GM23338 (cell line): ENCODE measurements at regions not wholly inside any gene's neighbourhood (a gene's known extent, or its start where the extent isn't known, plus 50 kb on each side); places are given as distances from the start of the nearest gene placed in this dataset.

Source experiments
- ATAC-seq: fragments of 200-7000 bp; cut with Tn5 transposase; 3 replicates; pipeline ENCODE4 v1.9.1; 2020
- DNase-seq: peaks from one replicate; pipeline ENCODE4 v3.0.0-alpha.2; 2015; ENCODE audit warnings: low spot score
- H2AFZ ChIP-seq: fragments of 200-600 bp; sonication (generic); 2 replicates; pipeline ENCODE4 v1.8.0; 2016; ENCODE audit warnings: antibody characterized with exemption, mild to moderate bottlenecking, moderate library complexity
- H3F3A ChIP-seq: fragments of 200-600 bp; sonication (generic); replicated peaks from 2 replicates; pipeline ENCODE4 v1.8.0; 2017; ENCODE audit warnings: antibody characterized with exemption, mixed run types, low read depth
- H3K27ac ChIP-seq: fragments of 200-600 bp; sonication (generic); 2 replicates; pipeline ENCODE4 v1.6.1; 2016; ENCODE audit warnings: low read depth
- H3K27me3 ChIP-seq: fragments of 200-600 bp; sonication (generic); 2 replicates; pipeline ENCODE4 v1.8.0; 2016; ENCODE audit warnings: mild to moderate bottlenecking, mixed run types, moderate library complexity; ENCODE audit not compliant: insufficient read depth
- H3K36me3 ChIP-seq: fragments of 200-600 bp; sonication (generic); 2 replicates; pipeline ENCODE4 v1.8.0; 2016; ENCODE audit warnings: mild to moderate bottlenecking; ENCODE audit not compliant: insufficient read depth
- H3K4me1 ChIP-seq: fragments of 200-600 bp; sonication (generic); 2 replicates; pipeline ENCODE4 v1.8.0; 2016; ENCODE audit warnings: mild to moderate bottlenecking, moderate library complexity; ENCODE audit not compliant: insufficient read depth
- H3K4me2 ChIP-seq: fragments of 200-600 bp; sonication (generic); 2 replicates; pipeline ENCODE4 v1.7.1; 2017; ENCODE audit warnings: mixed run types
- H3K4me3 ChIP-seq: fragments of 200-600 bp; sonication (generic); 2 replicates; pipeline ENCODE4 v1.6.1; 2016; ENCODE audit warnings: mixed run types
- H3K79me2 ChIP-seq: fragments of 200-600 bp; sonication (generic); replicated peaks from 2 replicates; pipeline ENCODE4 v1.8.0; 2017; ENCODE audit warnings: mild to moderate bottlenecking; ENCODE audit not compliant: insufficient read depth
- H3K9me2 ChIP-seq: fragments of 200-600 bp; sonication (generic); 2 replicates; pipeline ENCODE4 v1.8.0; 2017; ENCODE audit not compliant: insufficient read depth
- H4K20me1 ChIP-seq: fragments of 200-600 bp; sonication (generic); replicated peaks from 2 replicates; pipeline ENCODE4 v1.8.0; 2017; ENCODE audit warnings: mild to moderate bottlenecking; ENCODE audit not compliant: insufficient read depth
- H3K27ac Mint-ChIP-seq: 2 replicates; pipeline ENCODE4 v1.8.0; 2020; ENCODE audit warnings: inconsistent platforms, mild to moderate bottlenecking, moderate library complexity, mixed read lengths
- H3K27me3 Mint-ChIP-seq: 3 replicates; pipeline ENCODE4 v1.8.0; 2022; ENCODE audit warnings: low read depth, mild to moderate bottlenecking, moderate library complexity, mixed read lengths, inconsistent platforms; ENCODE audit not compliant: insufficient read depth, poor library complexity
- H3K36me3 Mint-ChIP-seq: 3 replicates; pipeline ENCODE4 v1.8.0; 2021; ENCODE audit warnings: low read depth, mild to moderate bottlenecking, inconsistent platforms, moderate library complexity, mixed read lengths
- H3K4me1 Mint-ChIP-seq: 3 replicates; pipeline ENCODE4 v1.8.0; 2020; ENCODE audit warnings: mild to moderate bottlenecking, inconsistent platforms, mixed read lengths
- H3K4me3 Mint-ChIP-seq: 3 replicates; pipeline ENCODE4 v1.8.0; 2021; ENCODE audit warnings: moderate library complexity, mild to moderate bottlenecking, inconsistent platforms, mixed read lengths
- H3K9me3 Mint-ChIP-seq: 3 replicates; pipeline ENCODE4 v1.8.0; 2020; ENCODE audit warnings: moderate library complexity, mild to moderate bottlenecking, inconsistent platforms, mixed read lengths
- CREB1 ChIP-seq: fragments of 250-450 bp; sonication (Bioruptor Pico); IDR thresholded peaks from 2 replicates; pipeline ENCODE4 v1.5.0; 2020; ENCODE audit warnings: low read depth, mild to moderate bottlenecking, moderate library complexity
- ETS1 ChIP-seq: IDR thresholded peaks from 2 replicates; pipeline ENCODE4 v1.6.1; 2016; ENCODE audit warnings: antibody characterized with exemption
- JUNB ChIP-seq: IDR thresholded peaks from one replicate; pipeline ENCODE4 v1.6.1; 2016; ENCODE audit warnings: antibody characterized with exemption; ENCODE audit not compliant: unreplicated experiment
- NANOG ChIP-seq: IDR thresholded peaks from 2 replicates; pipeline ENCODE4 v1.6.1; 2016; ENCODE audit warnings: antibody characterized with exemption, borderline replicate concordance
- POLR2AphosphoS5 ChIP-seq: IDR thresholded peaks from 2 replicates; pipeline ENCODE4 v1.6.1; 2016; ENCODE audit warnings: antibody characterized with exemption, low read depth
- STAT1 ChIP-seq: IDR thresholded peaks from one replicate; pipeline ENCODE4 v1.6.1; 2016; ENCODE audit warnings: antibody characterized with exemption; ENCODE audit not compliant: unreplicated experiment
- ZNF114 ChIP-seq: fragments of 250-450 bp; sonication (Bioruptor Pico); IDR thresholded peaks from 2 replicates; pipeline ENCODE4 v1.5.0; 2020; ENCODE audit warnings: mild to moderate bottlenecking, moderate library complexity
- ZNF331 ChIP-seq: fragments of 250-450 bp; sonication (Bioruptor Pico); IDR thresholded peaks from 2 replicates; pipeline ENCODE4 v1.5.0; 2020; ENCODE audit warnings: low read depth, mild to moderate bottlenecking, moderate library complexity
- ZNF462 ChIP-seq: fragments of 250-450 bp; sonication (Bioruptor Pico); IDR thresholded peaks from 2 replicates; pipeline ENCODE4 v1.5.0; 2020; ENCODE audit warnings: mild to moderate bottlenecking, moderate library complexity

GRCh38 chr1:80076469-80076868, 1069.9 kb upstream of the ADGRL4 start:
- no peak overlapping the region for H3K4me3 Mint-ChIP-seq
- no peak overlapping the region for H3K27ac ChIP-seq
- H3K27ac Mint-ChIP-seq = no peak overlapping the region
- H3K9me2 ChIP-seq = no peaks in the 10 kb centered on the region
- no peaks in the 10 kb centered on the region for H3K4me1 ChIP-seq
- no peaks in the 10 kb centered on the region for H3K27me3 ChIP-seq
- no peak for TF ChIP-seq ZNF462 (CRISPR knock-in tag)
- TF ChIP-seq JUNB = no peak
- no peak overlapping the region for H3K4me3 ChIP-seq
- no peaks in the 10 kb centered on the region for H3K36me3 ChIP-seq
- no peaks in the 10 kb centered on the region for H3F3A ChIP-seq
- H3K9me3 Mint-ChIP-seq = no peaks in the 10 kb centered on the region
- no peaks in the 10 kb centered on the region for H4K20me1 ChIP-seq
- no peak overlapping the region for H2AFZ ChIP-seq
- DNase-seq (no peak), ATAC-seq (no peak)
- H3K36me3 Mint-ChIP-seq = no peaks in the 10 kb centered on the region
- no peaks in the 10 kb centered on the region for H3K4me1 Mint-ChIP-seq
- H3K79me2 ChIP-seq = no peaks in the 10 kb centered on the region
- H3K27me3 Mint-ChIP-seq = peaks cover 1% of the 10 kb centered on the region
- H3K4me2 ChIP-seq = no peak overlapping the region

GRCh38 chr1:80075351-80075750, 1068.8 kb upstream of the ADGRL4 start:
- Histone ChIP-seq H3K4me3 (no peak overlapping the region), H3K27ac (no peak overlapping the region), H3F3A (no peaks in the 10 kb centered on the region), H3K4me1 (no peaks in the 10 kb centered on the region), H3K36me3 (no peaks in the 10 kb centered on the region), H4K20me1 (no peaks in the 10 kb centered on the region), H3K4me2 (no peak overlapping the region), H2AFZ (no peak overlapping the region), H3K27me3 (no peaks in the 10 kb centered on the region), H3K79me2 (no peaks in the 10 kb centered on the region), H3K9me2 (no peaks in the 10 kb centered on the region)
- Mint-ChIP-seq H3K4me3 (no peak overlapping the region), H3K9me3 (no peaks in the 10 kb centered on the region), H3K4me1 (no peaks in the 10 kb centered on the region), H3K27me3 (peaks cover 1% of the 10 kb centered on the region), H3K36me3 (no peaks in the 10 kb centered on the region), H3K27ac (no peak overlapping the region)
- DNase-seq = no peak
- ATAC-seq = no peak
- TF ChIP-seq NANOG (no peak), POLR2AphosphoS5 (no peak), ZNF114 (CRISPR knock-in tag) (no peak), CREB1 (CRISPR knock-in tag) (no peak), ETS1 (no peak), JUNB (no peak), STAT1 (no peak), ZNF331 (no peak)
